Activated CD4-positive, alpha-beta memory T cell treated with anti-CD3 and anti-CD28 coated beads, Interleukin-2, amount 10 ng/mL, durations not matched to agents 7 days and 5 days (primary cell): ENCODE measurements at regions not wholly inside any gene's neighbourhood (a gene's known extent, or its start where the extent isn't known, plus 50 kb on each side); places are given as distances from the start of the nearest gene placed in this dataset.

Experiments used
- CTCF ChIA-PET: fragments of 350-600 bp; sonication (Branson Sonifier 250); formaldehyde crosslinking; loops from one replicate; lab custom pipeline; 2021; ENCODE audit warnings: antibody characterized with exemption, inconsistent platforms; lab: Charles Lee
- POLR2A ChIA-PET: fragments of 350-600 bp; sonication (Branson Sonifier 250); formaldehyde crosslinking; loops from one replicate; lab custom pipeline; 2021; ENCODE audit warnings: antibody characterized with exemption; lab: Charles Lee
- DNase-seq: peaks from one replicate; pipeline ENCODE4 v3.0.0-alpha.2; 2020
- H3K27ac Mint-ChIP-seq: one replicate; pipeline ENCODE4 v1.8.0; 2021; ENCODE audit warnings: mild to moderate bottlenecking, mixed read lengths
- H3K27me3 Mint-ChIP-seq: one replicate; pipeline ENCODE4 v1.8.0; 2021; ENCODE audit warnings: mixed read lengths
- H3K36me3 Mint-ChIP-seq: one replicate; pipeline ENCODE4 v1.8.0; 2021; ENCODE audit warnings: low read depth, mixed read lengths
- H3K4me1 Mint-ChIP-seq: one replicate; pipeline ENCODE4 v1.8.0; 2021; ENCODE audit warnings: mixed read lengths
- H3K4me3 Mint-ChIP-seq: one replicate; pipeline ENCODE4 v1.8.0; 2021; ENCODE audit warnings: mild to moderate bottlenecking, mixed read lengths
- H3K9me3 Mint-ChIP-seq: one replicate; pipeline ENCODE4 v1.8.0; 2021; ENCODE audit warnings: mixed read lengths

GRCh38 chr13:84553227-84553626, 671.0 kb upstream of the SLITRK1 start:
- CTCF ChIA-PET = no interaction called here
- no peaks in the 10 kb centered on the region for H3K36me3 Mint-ChIP-seq

GRCh38 chr13:84543962-84544361, 661.7 kb upstream of the SLITRK1 start:
- H3K4me3 Mint-ChIP-seq = no peak overlapping the region
- H3K9me3 Mint-ChIP-seq = no peaks in the 10 kb centered on the region
- CTCF ChIA-PET = no interaction called here
- H3K27ac Mint-ChIP-seq = no peak overlapping the region
- H3K36me3 Mint-ChIP-seq = no peaks in the 10 kb centered on the region
- DNase-seq = no peak
- H3K4me1 Mint-ChIP-seq = no peaks in the 10 kb centered on the region
- POLR2A ChIA-PET = no interaction called here
- H3K27me3 Mint-ChIP-seq = no peaks in the 10 kb centered on the region

More at GRCh38 chr13:84553227-84553626, 671.0 kb upstream of the SLITRK1 start:
- no peak overlapping the region for H3K4me3 Mint-ChIP-seq
- no peak for DNase-seq
- POLR2A ChIA-PET = no interaction called here
- no peaks in the 10 kb centered on the region for H3K4me1 Mint-ChIP-seq
- no peaks in the 10 kb centered on the region for H3K9me3 Mint-ChIP-seq
- no peak overlapping the region for H3K27ac Mint-ChIP-seq
- no peaks in the 10 kb centered on the region for H3K27me3 Mint-ChIP-seq

- POLR2A ChIA-PET = no interaction called here
- Mint-ChIP-seq H3K4me1 (no peaks in the 10 kb centered on the region), H3K9me3 (no peaks in the 10 kb centered on the region), H3K27ac (no peak overlapping the region), H3K27me3 (no peaks in the 10 kb centered on the region), H3K36me3 (no peaks in the 10 kb centered on the region), H3K4me3 (no peak overlapping the region)
- no peak for DNase-seq
- CTCF ChIA-PET = no interaction called here
These were observed 660.1 kb upstream of the SLITRK1 start for GRCh38 chr13:84542348-84542747.

- DNase-seq = no peak
- H3K4me3 Mint-ChIP-seq = no peak overlapping the region
- H3K9me3 Mint-ChIP-seq = no peaks in the 10 kb centered on the region
- H3K36me3 Mint-ChIP-seq = no peaks in the 10 kb centered on the region
- no peaks in the 10 kb centered on the region for H3K4me1 Mint-ChIP-seq
- no peak overlapping the region for H3K27ac Mint-ChIP-seq
- CTCF ChIA-PET = no interaction called here
- no peaks in the 10 kb centered on the region for H3K27me3 Mint-ChIP-seq
- POLR2A ChIA-PET = no interaction called here
These were observed 654.6 kb upstream of the SLITRK1 start for GRCh38 chr13:84536906-84537305.

GRCh38 chr13:84528408-84529070, 646.3 kb upstream of the SLITRK1 start:
- Mint-ChIP-seq H3K4me1 (no peaks in the 10 kb centered on the region), H3K27me3 (no peaks in the 10 kb centered on the region), H3K36me3 (no peaks in the 10 kb centered on the region), H3K27ac (no peak overlapping the region), H3K4me3 (no peak overlapping the region), H3K9me3 (peaks cover 3% of the 10 kb centered on the region)
- DNase-seq = no peak
- ChIA-PET CTCF (no interaction called here), POLR2A (no interaction called here)

GRCh38 chr13:84525865-84526264, 643.6 kb upstream of the SLITRK1 start:
- DNase-seq = no peak
- POLR2A ChIA-PET = no interaction called here
- Mint-ChIP-seq H3K27ac (no peak overlapping the region), H3K4me3 (no peak overlapping the region), H3K27me3 (no peaks in the 10 kb centered on the region), H3K36me3 (no peaks in the 10 kb centered on the region), H3K9me3 (peaks cover 3% of the 10 kb centered on the region), H3K4me1 (no peaks in the 10 kb centered on the region)
- CTCF ChIA-PET = no interaction called here

GRCh38 chr13:84524586-84524985, 642.3 kb upstream of the SLITRK1 start:
- ChIA-PET CTCF (no interaction called here), POLR2A (no interaction called here)
- Mint-ChIP-seq H3K36me3 (no peaks in the 10 kb centered on the region), H3K4me1 (no peaks in the 10 kb centered on the region), H3K27ac (no peak overlapping the region), H3K4me3 (no peak overlapping the region), H3K9me3 (peaks cover 3% of the 10 kb centered on the region), H3K27me3 (no peaks in the 10 kb centered on the region)
- no peak for DNase-seq

- H3K27ac Mint-ChIP-seq = no peak overlapping the region
- H3K4me1 Mint-ChIP-seq = no peaks in the 10 kb centered on the region
- ChIA-PET POLR2A (no interaction called here), CTCF (no interaction called here)
- H3K4me3 Mint-ChIP-seq = no peak overlapping the region
- DNase-seq = no peak
- no peaks in the 10 kb centered on the region for H3K36me3 Mint-ChIP-seq
- H3K9me3 Mint-ChIP-seq = peaks cover 3% of the 10 kb centered on the region
- no peaks in the 10 kb centered on the region for H3K27me3 Mint-ChIP-seq
These were observed 617.7 kb upstream of the SLITRK1 start for GRCh38 chr13:84500016-84500415.

- no peak for DNase-seq
- ChIA-PET CTCF (no interaction called here), POLR2A (no interaction called here)
- Mint-ChIP-seq H3K4me1 (no peaks in the 10 kb centered on the region), H3K4me3 (no peak overlapping the region), H3K27ac (no peak overlapping the region), H3K27me3 (no peaks in the 10 kb centered on the region), H3K36me3 (no peaks in the 10 kb centered on the region), H3K9me3 (no peaks in the 10 kb centered on the region)
These were observed 615.3 kb upstream of the SLITRK1 start for GRCh38 chr13:84497613-84498012.

- no peak overlapping the region for H3K27ac Mint-ChIP-seq
- no peaks in the 10 kb centered on the region for H3K36me3 Mint-ChIP-seq
- POLR2A ChIA-PET = no interaction called here
- no peaks in the 10 kb centered on the region for H3K27me3 Mint-ChIP-seq
- CTCF ChIA-PET = no interaction called here
- DNase-seq = no peak
- no peaks in the 10 kb centered on the region for H3K9me3 Mint-ChIP-seq
- no peak overlapping the region for H3K4me3 Mint-ChIP-seq
- no peaks in the 10 kb centered on the region for H3K4me1 Mint-ChIP-seq
These were observed 609.7 kb upstream of the SLITRK1 start for GRCh38 chr13:84491952-84492351.

- Mint-ChIP-seq H3K4me1 (no peaks in the 10 kb centered on the region), H3K27ac (no peak overlapping the region), H3K36me3 (no peaks in the 10 kb centered on the region), H3K4me3 (no peak overlapping the region), H3K27me3 (no peaks in the 10 kb centered on the region), H3K9me3 (no peaks in the 10 kb centered on the region)
- ChIA-PET POLR2A (no interaction called here), CTCF (no interaction called here)
- DNase-seq = no peak
These were observed 605.5 kb upstream of the SLITRK1 start for GRCh38 chr13:84487752-84488151.

- H3K9me3 Mint-ChIP-seq = no peaks in the 10 kb centered on the region
- H3K4me1 Mint-ChIP-seq = no peaks in the 10 kb centered on the region
- H3K27ac Mint-ChIP-seq = no peak overlapping the region
- H3K27me3 Mint-ChIP-seq = no peaks in the 10 kb centered on the region
- H3K36me3 Mint-ChIP-seq = no peaks in the 10 kb centered on the region
- no peak overlapping the region for H3K4me3 Mint-ChIP-seq
- DNase-seq = no peak
- ChIA-PET CTCF (no interaction called here), POLR2A (no interaction called here)
These were observed 599.7 kb upstream of the SLITRK1 start for GRCh38 chr13:84481958-84482357.

- Mint-ChIP-seq H3K27me3 (no peaks in the 10 kb centered on the region), H3K27ac (no peak overlapping the region), H3K36me3 (no peaks in the 10 kb centered on the region), H3K4me1 (no peaks in the 10 kb centered on the region), H3K4me3 (no peak overlapping the region), H3K9me3 (peaks cover 1% of the 10 kb centered on the region)
- no peak for DNase-seq
- POLR2A ChIA-PET = no interaction called here
- CTCF ChIA-PET = no interaction called here
These were observed 597.4 kb upstream of the SLITRK1 start for GRCh38 chr13:84479656-84480055.

GRCh38 chr13:84470528-84470927, 588.3 kb upstream of the SLITRK1 start:
- DNase-seq = no peak
- H3K36me3 Mint-ChIP-seq = no peaks in the 10 kb centered on the region
- ChIA-PET CTCF (no interaction called here), POLR2A (no interaction called here)
- no peaks in the 10 kb centered on the region for H3K4me1 Mint-ChIP-seq
- no peak overlapping the region for H3K4me3 Mint-ChIP-seq
- peaks cover 1% of the 10 kb centered on the region for H3K9me3 Mint-ChIP-seq
- no peaks in the 10 kb centered on the region for H3K27me3 Mint-ChIP-seq
- H3K27ac Mint-ChIP-seq = no peak overlapping the region
